ENCODE measurements at regions not wholly inside any gene's neighbourhood (a gene's known extent, or its start where the extent isn't known, plus 50 kb on each side); places are given as distances from the start of the nearest gene placed in this dataset.

DNA sequence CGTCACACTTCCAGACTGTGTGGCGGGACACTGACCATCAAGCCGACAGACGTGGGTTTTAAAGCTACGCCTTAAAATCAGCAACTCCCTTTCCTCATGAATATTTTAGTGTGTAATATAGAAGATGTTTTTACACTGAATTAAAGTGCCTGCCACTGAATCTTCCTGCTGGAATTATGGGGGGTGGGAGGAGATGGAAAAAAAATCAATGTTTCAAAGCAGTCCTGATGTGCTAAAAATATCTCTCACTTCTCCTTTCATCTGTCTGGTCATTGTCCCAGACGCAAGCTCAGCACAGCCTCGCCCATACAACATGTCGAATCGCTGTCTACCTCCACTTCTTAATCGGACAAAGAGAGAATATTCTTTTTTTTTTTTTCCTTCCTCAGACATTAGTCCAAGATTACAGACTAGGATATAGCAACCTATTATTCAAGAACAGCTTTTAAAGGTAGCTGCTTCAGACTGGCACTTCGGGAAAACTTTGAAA is 165.1 kb upstream of the KLF14 start:
- H3K27ac ChIP-seq: peak overlapping the region; percentile 99 to 100 (median 100)
- WGBS, 2 donors: 85 to 86% methylated on average over 11 of the region's 11 CpGs
- H3K36me3 ChIP-seq: no peaks in the 10 kb centered on the region
- DNase-seq: no peak
- no peak for TF ChIP-seq POLR2A (IDR thresholded peaks at IDR 0.05)
- TF ChIP-seq, protein P1, sequence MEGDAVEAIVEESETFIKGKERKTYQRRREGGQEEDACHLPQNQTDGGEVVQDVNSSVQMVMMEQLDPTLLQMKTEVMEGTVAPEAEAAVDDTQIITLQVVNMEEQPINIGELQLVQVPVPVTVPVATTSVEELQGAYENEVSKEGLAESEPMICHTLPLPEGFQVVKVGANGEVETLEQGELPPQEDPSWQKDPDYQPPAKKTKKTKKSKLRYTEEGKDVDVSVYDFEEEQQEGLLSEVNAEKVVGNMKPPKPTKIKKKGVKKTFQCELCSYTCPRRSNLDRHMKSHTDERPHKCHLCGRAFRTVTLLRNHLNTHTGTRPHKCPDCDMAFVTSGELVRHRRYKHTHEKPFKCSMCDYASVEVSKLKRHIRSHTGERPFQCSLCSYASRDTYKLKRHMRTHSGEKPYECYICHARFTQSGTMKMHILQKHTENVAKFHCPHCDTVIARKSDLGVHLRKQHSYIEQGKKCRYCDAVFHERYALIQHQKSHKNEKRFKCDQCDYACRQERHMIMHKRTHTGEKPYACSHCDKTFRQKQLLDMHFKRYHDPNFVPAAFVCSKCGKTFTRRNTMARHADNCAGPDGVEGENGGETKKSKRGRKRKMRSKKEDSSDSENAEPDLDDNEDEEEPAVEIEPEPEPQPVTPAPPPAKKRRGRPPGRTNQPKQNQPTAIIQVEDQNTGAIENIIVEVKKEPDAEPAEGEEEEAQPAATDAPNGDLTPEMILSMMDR (IDR thresholded peaks at IDR 0.05): no peak
- no peak overlapping the region for H3K4me3 ChIP-seq (replicated peaks in 1 of 3)
- intact Hi-C loops (cut with DNase I): loop anchor here (10.0 kb wide), 1 partner anchor 616 kb away; no protein-coding TSS in a partner anchor
- H3K9me3 ChIP-seq: no peaks in the 10 kb centered on the region
- peaks cover 81 to 98% of the 10 kb centered on the region in 2 donors for H3K4me1 ChIP-seq
- no peaks in the 10 kb centered on the region for H3K27me3 ChIP-seq

DNA sequence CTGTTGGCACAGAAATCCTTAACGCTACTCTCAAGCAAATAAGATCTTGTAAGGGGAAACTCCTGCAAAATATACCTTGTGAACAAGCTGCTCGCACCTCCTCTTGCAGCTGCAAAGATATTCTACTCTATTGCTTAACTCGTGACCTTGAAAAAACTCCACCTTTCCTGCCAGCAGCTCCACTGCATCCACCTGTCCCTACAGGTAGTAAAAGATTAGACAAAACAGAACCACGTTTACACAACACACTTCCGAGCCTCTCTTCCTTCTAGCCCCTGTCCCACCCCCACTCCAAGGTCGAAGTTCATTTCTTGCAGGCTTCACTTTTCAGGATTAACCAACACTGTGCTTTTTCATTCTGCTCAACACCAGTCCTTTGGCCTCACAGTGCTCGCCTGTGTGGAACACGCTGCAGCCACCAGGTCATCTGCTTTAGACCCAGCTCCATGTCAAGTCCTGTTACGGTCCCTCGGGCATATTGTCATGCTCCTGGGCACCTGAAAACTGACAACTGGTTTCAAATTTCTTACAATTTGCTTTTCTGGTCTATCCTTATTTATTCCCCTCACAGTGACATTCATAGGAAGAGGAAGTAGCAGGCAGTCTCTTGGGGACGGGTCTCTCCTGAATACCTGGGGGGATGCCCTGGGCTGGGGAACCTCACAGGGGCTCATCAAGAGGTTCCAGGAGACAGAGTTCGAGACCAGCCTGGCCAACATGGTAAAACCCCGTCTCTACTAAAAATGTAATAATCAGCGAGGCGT is 165.8 kb upstream of the KLF14 start:
- peak; percentile 52 to 62 for DNase-seq
- no peaks in the 10 kb centered on the region for H3K9me3 ChIP-seq
- peaks cover 75 to 98% of the 10 kb centered on the region in 2 donors for H3K4me1 ChIP-seq
- H3K36me3 ChIP-seq: no peaks in the 10 kb centered on the region
- H3K27me3 ChIP-seq: no peaks in the 10 kb centered on the region
- H3K27ac ChIP-seq: peak overlapping the region; percentile 99 to 100 (median 100)
- no peak overlapping the region for H3K4me3 ChIP-seq (replicated peaks in 1 of 3)
- intact Hi-C loops (cut with DNase I): loop anchor here (10.0 kb wide), 2 partner anchors 95 to 615 kb away; no protein-coding TSS in a partner anchor
- peak in 1 of 2 donors; percentile 64 for TF ChIP-seq POLR2A (IDR thresholded peaks at IDR 0.05)
- TF ChIP-seq, protein P1 (IDR thresholded peaks at IDR 0.05): peak in 1 of 6 experiments; percentile 27
- WGBS, 2 donors: 58 to 63% methylated on average over 15 of the region's 15 CpGs

DNA sequence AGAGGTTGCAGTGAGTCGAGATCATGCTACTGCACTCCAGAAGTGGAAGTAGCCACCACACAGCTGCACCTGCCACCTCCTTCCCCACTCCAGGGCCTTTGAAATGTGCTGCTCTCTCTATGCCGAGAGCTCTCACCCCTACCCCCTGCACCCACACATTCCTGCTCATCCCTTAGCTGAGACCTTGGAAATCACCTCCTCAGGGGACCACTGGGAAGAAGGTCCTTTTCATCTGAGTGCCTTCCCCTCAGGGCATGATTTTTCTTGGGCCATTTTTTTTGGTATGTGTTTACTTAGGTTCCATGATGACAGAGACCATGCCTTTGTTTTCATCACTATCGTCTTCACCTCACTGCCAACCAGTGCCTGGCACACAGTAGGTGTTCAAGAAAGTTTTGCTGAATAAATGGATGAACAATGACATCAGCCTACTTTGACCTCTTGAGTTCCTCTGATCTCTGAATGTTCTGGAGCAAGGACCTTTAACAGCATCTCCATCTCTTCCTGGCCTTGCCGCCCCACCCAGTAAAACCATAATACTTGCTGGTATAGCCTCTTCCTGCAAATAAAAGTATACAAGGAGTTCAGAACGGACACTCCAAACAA is 166.6 kb upstream of the KLF14 start:
- H3K36me3 ChIP-seq: no peaks in the 10 kb centered on the region
- H3K27ac ChIP-seq: peak overlapping the region; percentile 99 to 100 (median 100)
- DNase-seq: no peak
- no peaks in the 10 kb centered on the region for H3K9me3 ChIP-seq
- 59 to 64% methylated on average over 5 of the region's 5 CpGs for WGBS, 2 donors
- H3K4me3 ChIP-seq (replicated peaks in 1 of 3): no peak overlapping the region
- TF ChIP-seq, protein P1 (IDR thresholded peaks at IDR 0.05): no peak
- no peak for TF ChIP-seq POLR2A (IDR thresholded peaks at IDR 0.05)
- H3K27me3 ChIP-seq: no peaks in the 10 kb centered on the region
- intact Hi-C loops (cut with DNase I): loop anchor here (10.0 kb wide), 1 partner anchor 94 kb away; no protein-coding TSS in a partner anchor
- H3K4me1 ChIP-seq: peaks cover 70 to 98% of the 10 kb centered on the region in 2 donors

DNA sequence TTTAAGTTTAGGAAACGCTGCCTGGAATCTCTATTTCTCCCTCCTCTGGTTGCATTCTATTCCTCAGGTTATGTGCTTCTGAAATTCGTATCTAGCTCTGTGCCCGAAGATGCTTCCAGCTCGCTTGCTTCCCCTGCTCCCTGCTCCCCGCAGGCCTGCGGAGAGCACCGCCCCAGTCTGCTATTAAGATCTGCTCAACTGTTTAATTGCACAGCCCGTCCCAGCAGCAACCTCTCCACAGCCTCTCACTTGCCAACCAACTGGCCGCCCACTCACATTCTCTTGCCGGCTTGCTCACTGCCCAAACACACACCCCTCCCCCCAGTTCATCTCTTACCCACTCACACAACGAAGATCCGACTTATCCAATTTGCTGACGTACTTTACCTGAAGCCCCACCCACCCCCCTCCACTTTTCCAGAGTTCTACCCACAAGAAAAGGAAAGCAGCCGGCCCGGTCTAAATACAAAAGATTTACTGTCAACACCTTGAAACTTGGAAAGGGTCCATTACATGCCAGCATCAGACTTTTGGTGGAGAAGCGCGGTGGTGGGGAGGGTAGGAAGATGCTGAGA is 167.3 kb upstream of the KLF14 start:
- H3K27ac ChIP-seq: peak overlapping the region; percentile 99 to 100 (median 100)
- intact Hi-C loops (cut with DNase I): loop anchor here (10.0 kb wide), 1 partner anchor 94 kb away; no protein-coding TSS in a partner anchor
- H3K36me3 ChIP-seq: no peaks in the 10 kb centered on the region
- H3K9me3 ChIP-seq: no peaks in the 10 kb centered on the region
- TF ChIP-seq POLR2A (IDR thresholded peaks at IDR 0.05): peak in 1 of 2 donors; percentile 95
- TF ChIP-seq, protein P1 (IDR thresholded peaks at IDR 0.05): no peak
- H3K27me3 ChIP-seq: no peaks in the 10 kb centered on the region
- WGBS, 2 donors: 18 to 27% methylated on average over 17 of the region's 17 CpGs
- H3K4me3 ChIP-seq (replicated peaks in 1 of 3): no peak overlapping the region
- peak; percentile 97 to 99 for DNase-seq
- peaks cover 64 to 96% of the 10 kb centered on the region in 2 donors for H3K4me1 ChIP-seq
